Common myeloid progenitor, CD34-positive (primary cell): ENCODE measurements at regions not wholly inside any gene's neighbourhood (a gene's known extent, or its start where the extent isn't known, plus 50 kb on each side); places are given as distances from the start of the nearest gene placed in this dataset.

ENCODE experiments used
- CTCF ChIA-PET: fragments of 350-600 bp; sonication (Branson Sonifier 250); formaldehyde crosslinking; loops from one replicate; lab custom pipeline; 2021; ENCODE audit warnings: antibody characterized with exemption; lab: Charles Lee
- POLR2A ChIA-PET: fragments of 350-600 bp; sonication (Branson Sonifier 250); formaldehyde crosslinking; loops from one replicate; lab custom pipeline; 2021; ENCODE audit warnings: antibody characterized with exemption; lab: Charles Lee
- DNase-seq, 3 donors: peaks; one replicate each; pipeline versions ENCODE4 v3.0.0 to v3.0.0-alpha.2; 2013
- H3K27ac ChIP-seq, 2 experiments: 1 replicate in 1 of 2; 2 replicates in 1 of 2; pipeline ENCODE4 v1.7.0; 2013; ENCODE audit warnings: inconsistent platforms in 2 of 2, low read length in 2 of 2, mild to moderate bottlenecking in 2 of 2, low read depth in 1 of 2, moderate library complexity in 1 of 2; ENCODE audit not compliant: severe bottlenecking in 2 of 2, insufficient read depth in 1 of 2, poor library complexity in 1 of 2
- H3K27me3 ChIP-seq, 5 experiments: replicated peaks in 2 of 5; 1 replicate in 3 of 5; 2 replicates in 2 of 5; pipeline versions ENCODE4 v1.6.1 to v1.7.0; 2013; ENCODE audit warnings: low read length in 4 of 5, mild to moderate bottlenecking in 2 of 5, moderate library complexity in 2 of 5, inconsistent platforms in 1 of 5; ENCODE audit not compliant: insufficient read depth in 5 of 5, control insufficient read depth in 4 of 5
- H3K36me3 ChIP-seq, 4 experiments: 1 replicate in 2 of 4; 2 replicates in 2 of 4; pipeline versions ENCODE4 v1.6.1 to v1.7.0; 2013; ENCODE audit warnings: low read length in 3 of 4, control low read depth in 1 of 4, mild to moderate bottlenecking in 1 of 4; ENCODE audit not compliant: control insufficient read depth in 4 of 4, insufficient read depth in 4 of 4
- H3K4me1 ChIP-seq, 4 experiments: 1 replicate in 3 of 4; 2 replicates in 1 of 4; pipeline versions ENCODE4 v1.6.1 to v1.7.1; 2013; ENCODE audit warnings: low read length in 3 of 4, mild to moderate bottlenecking in 3 of 4, control low read depth in 1 of 4, inconsistent platforms in 1 of 4, moderate library complexity in 1 of 4; ENCODE audit not compliant: control insufficient read depth in 4 of 4, insufficient read depth in 4 of 4; ENCODE audit errors: control extremely low read depth in 1 of 4
- H3K4me3 ChIP-seq, 7 experiments: 1 replicate in 4 of 7; 2 replicates in 3 of 7; pipeline versions ENCODE4 v1.5.1 to v1.7.0; 2013; ENCODE audit warnings: mild to moderate bottlenecking in 7 of 7, low read length in 6 of 7, moderate library complexity in 6 of 7, inconsistent platforms in 2 of 7, low read depth in 2 of 7, control low read depth in 1 of 7; ENCODE audit not compliant: insufficient read depth in 4 of 7, control insufficient read depth in 1 of 7; ENCODE audit errors: extremely low read depth in 1 of 7
- H3K9me3 ChIP-seq, 5 experiments: 1 replicate in 4 of 5; 2 replicates in 1 of 5; pipeline versions ENCODE4 v1.6.1 to v1.7.1; 2013; ENCODE audit warnings: low read length in 4 of 5, mild to moderate bottlenecking in 2 of 5, inconsistent platforms in 1 of 5, low read depth in 1 of 5, moderate library complexity in 1 of 5; ENCODE audit not compliant: control insufficient read depth in 4 of 5, insufficient read depth in 2 of 5; ENCODE audit errors: control extremely low read depth in 1 of 5
- WGBS: methylation state at CpG from one replicate; pipeline ENCODE4 v1.1.5; 2013; ENCODE audit not compliant: insufficient coverage; 5-methylcytosine and 5-hydroxymethylcytosine counted together

DNA sequence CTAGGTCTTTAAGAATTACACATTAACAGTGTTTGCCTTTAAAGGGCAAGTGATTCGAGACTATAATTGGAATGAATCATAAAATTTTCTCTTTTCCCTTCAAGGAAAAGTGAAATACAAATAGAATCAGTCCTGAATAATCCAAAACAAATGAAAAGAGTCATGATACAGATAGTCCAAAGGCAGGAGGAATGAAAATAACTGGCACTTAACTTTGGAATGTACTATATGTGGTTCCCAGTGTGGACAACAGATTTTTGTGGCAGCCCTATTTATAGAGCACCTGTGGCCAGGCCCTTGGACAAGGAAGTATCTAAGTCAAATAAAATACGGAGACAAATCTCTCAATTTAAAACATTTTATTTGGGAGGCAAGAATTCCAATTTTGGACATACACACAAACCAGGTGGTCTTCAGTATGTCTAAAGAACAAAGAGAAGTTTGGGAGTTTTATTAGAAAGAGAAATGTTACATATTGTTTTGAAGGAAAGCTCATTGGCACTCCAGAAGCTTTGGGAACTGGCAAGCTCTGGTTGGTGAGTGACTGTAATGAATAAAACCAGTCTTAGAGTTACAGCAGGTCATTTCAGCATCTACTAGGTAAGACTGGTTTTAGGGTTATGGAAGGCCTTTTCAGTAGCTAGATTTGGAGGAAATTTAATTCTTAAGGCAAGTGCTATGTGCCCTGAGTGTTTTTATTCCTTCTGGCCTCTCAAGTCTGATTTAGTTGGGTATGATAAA is 116.0 kb upstream of the PAM start:
- Histone ChIP-seq H3K27me3 (no peaks in the 10 kb centered on the region), H3K9me3 (peaks cover 0 to 4% (median 0%) of the 10 kb centered on the region in 5 experiments), H3K27ac (no peak overlapping the region), H3K4me1 (no peaks in the 10 kb centered on the region), H3K36me3 (no peaks in the 10 kb centered on the region), H3K4me3 (no peak overlapping the region)
- WGBS: 100% methylated on average over 1 of the region's 2 CpGs
- DNase-seq: no peak
- POLR2A ChIA-PET: no interaction called here
- CTCF ChIA-PET: interaction anchor here (1.2 kb wide), 1 partner anchor 9 kb away, joined by 3 read pairs; no protein-coding TSS in a partner anchor

DNA sequence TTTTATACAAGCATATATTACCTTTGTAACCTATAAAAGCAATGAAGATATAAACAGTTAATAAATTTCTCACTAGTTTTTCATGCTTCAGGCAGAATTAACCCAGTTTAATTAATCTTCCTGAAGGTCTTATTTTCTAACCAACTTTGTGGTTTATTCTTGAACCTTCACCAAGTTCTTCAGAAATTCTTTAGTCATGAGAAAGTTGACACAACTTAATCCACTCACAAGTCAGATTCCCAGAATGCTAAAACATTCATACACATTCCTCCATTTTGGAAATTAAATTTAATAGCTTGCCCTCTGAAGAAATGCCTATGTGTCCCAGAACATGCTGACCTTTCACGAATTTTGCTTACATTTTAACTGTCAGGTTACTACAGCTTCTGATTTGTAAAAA is 105.4 kb upstream of the PAM start:
- H3K27ac ChIP-seq: no peak overlapping the region
- no peaks in the 10 kb centered on the region for H3K4me1 ChIP-seq
- ChIA-PET CTCF (no interaction called here), POLR2A (no interaction called here)
- H3K36me3 ChIP-seq: no peaks in the 10 kb centered on the region
- peaks cover 0 to 3% (median 0%) of the 10 kb centered on the region in 5 experiments for H3K9me3 ChIP-seq
- no CpG with 5 or more reads among the region's 1 CpG for WGBS
- H3K27me3 ChIP-seq: no peaks in the 10 kb centered on the region
- no peak for DNase-seq
- no peak overlapping the region for H3K4me3 ChIP-seq

DNA sequence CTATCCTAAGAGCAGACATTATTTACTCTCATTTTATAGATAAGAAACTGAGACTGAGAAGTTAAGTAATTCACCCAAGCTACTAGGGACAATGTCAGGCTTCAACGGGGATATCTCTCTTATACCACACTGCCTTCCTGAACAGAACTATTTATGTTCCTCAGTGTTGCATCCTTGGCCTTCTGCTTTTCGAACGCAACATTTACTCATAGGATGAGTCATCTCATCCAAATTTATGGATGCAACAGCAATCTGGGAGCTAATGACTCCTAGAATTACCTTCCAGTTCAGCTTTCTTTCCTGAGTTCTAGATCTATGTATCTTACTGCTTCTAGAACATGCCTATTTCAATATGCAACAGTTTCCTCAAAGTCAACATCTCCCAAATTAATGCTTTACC is 103.6 kb upstream of the PAM start:
- H3K27me3 ChIP-seq: no peaks in the 10 kb centered on the region
- POLR2A ChIA-PET: no interaction called here
- H3K4me1 ChIP-seq: no peaks in the 10 kb centered on the region
- peaks cover 0 to 3% (median 0%) of the 10 kb centered on the region in 5 experiments for H3K9me3 ChIP-seq
- CTCF ChIA-PET: no interaction called here
- DNase-seq: no peak
- no peaks in the 10 kb centered on the region for H3K36me3 ChIP-seq
- no peak overlapping the region for H3K27ac ChIP-seq
- WGBS: 100% methylated on average over 3 of the region's 3 CpGs
- no peak overlapping the region for H3K4me3 ChIP-seq

DNA sequence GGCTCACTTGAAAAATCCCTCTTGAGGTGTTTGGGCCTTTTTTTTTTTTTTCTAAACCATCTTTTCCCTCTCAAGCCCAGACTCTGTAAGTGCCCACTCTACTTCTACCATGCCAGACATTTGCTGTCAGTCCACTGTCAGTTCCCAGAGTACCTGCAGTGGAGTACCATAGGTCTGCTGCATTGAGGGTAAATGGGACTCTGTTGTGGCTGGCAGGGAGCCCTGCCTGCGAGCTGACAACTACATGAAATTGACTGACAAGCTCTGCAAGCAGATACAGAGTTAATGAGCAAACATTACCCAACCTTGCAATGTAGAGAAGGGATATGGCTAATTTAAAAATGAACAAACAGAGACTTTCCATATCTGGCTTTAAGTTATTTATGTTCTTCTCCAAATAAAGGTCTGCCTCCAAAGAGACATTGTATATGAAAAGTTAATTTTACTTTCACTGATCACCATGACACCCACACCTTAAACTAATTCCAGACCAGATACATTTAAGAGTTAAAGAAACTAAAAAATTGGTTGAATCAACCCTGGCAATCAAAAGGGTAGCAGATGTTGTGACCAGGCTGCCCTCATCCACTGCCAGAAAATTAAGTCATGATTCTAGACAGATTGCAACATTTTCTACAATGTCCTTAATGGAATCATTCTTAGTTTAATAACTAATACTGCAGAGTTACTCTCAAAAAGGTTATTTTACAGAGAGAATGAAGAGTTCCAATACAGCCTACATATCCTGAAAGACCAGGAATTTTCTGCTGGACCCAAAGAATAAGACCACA is 100.4 kb upstream of the PAM start:
- WGBS: 100% methylated on average over 1 of the region's 1 CpG
- POLR2A ChIA-PET: interaction anchor here (0.6 kb wide), 1 partner anchor 47 kb away, joined by 5 read pairs; no protein-coding TSS in a partner anchor
- Histone ChIP-seq H3K27ac (no peak overlapping the region), H3K27me3 (no peaks in the 10 kb centered on the region), H3K4me1 (no peaks in the 10 kb centered on the region), H3K4me3 (no peak overlapping the region), H3K36me3 (no peaks in the 10 kb centered on the region), H3K9me3 (no peaks in the 10 kb centered on the region)
- DNase-seq: no peak
- CTCF ChIA-PET: interaction anchor here (1.0 to 1.2 kb wide), 2 partner anchors 26 to 383 kb away, joined by 3 read pairs; no protein-coding TSS in a partner anchor

DNA sequence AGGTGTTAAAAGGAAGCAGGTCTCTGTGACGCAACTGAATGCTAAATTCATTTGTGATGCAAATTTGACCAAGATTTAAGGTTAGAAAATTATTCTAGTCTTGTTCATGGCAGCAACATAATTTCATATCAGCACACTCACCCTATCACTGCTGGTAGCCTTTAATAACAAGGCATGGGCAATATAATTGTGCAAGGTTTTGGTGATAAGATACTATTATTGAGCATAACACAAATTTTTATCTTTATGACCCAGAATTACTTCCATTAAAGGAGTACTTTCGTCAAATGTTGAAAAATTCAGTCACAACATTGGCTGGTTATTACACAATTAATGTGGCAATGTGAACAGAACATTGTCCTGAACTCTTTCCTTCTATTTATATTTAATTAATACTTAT is 96.0 kb upstream of the PAM start:
- H3K27me3 ChIP-seq: no peaks in the 10 kb centered on the region
- ChIA-PET POLR2A (interaction anchor here (0.8 kb wide), 1 partner anchor 63 kb away, joined by 4 read pairs; no protein-coding TSS in a partner anchor), CTCF (no interaction called here)
- 100% methylated on average over 1 of the region's 2 CpGs for WGBS
- no peak overlapping the region for H3K4me3 ChIP-seq
- H3K27ac ChIP-seq: no peak overlapping the region
- no peaks in the 10 kb centered on the region for H3K36me3 ChIP-seq
- no peak for DNase-seq
- H3K9me3 ChIP-seq: no peaks in the 10 kb centered on the region
- H3K4me1 ChIP-seq: no peaks in the 10 kb centered on the region

DNA sequence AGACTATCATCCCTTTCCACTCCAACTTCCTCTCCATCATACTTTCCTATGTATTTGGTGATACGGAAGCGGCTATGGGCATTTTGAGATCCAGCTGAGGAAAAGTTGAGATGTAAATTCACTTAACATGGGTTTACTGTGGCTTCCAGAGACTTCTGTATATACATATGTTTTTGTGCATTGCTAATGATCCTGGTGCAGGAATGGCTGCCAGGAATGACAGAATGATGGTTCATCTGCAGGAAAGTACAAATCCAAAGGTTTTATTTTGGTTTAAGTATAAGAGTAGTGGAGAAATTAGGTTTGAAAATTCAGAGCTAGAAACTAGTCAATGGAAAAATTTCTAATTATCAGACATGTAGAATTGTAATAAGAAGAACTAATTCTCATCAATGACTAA is 95.0 kb upstream of the PAM start:
- Histone ChIP-seq H3K27me3 (no peaks in the 10 kb centered on the region), H3K9me3 (no peaks in the 10 kb centered on the region), H3K27ac (no peak overlapping the region), H3K36me3 (no peaks in the 10 kb centered on the region), H3K4me1 (no peaks in the 10 kb centered on the region), H3K4me3 (no peak overlapping the region)
- DNase-seq: no peak
- no CpG with 5 or more reads among the region's 2 CpGs for WGBS
- ChIA-PET POLR2A (no interaction called here), CTCF (no interaction called here)
